ENCODE measurements at regions not wholly inside any gene's neighbourhood (a gene's known extent, or its start where the extent isn't known, plus 50 kb on each side); places are given as distances from the start of the nearest gene placed in this dataset.

GRCh38 chr1:213446496-213446895 is 395.5 kb downstream of the RPS6KC1 start:
- TF ChIP-seq POLR2A (IDR thresholded peaks at IDR 0.05): no peak
- no peak for TF ChIP-seq POLR2AphosphoS5 (IDR thresholded peaks at IDR 0.05; ENCODE audit: insufficient read depth in 1 of 2, low read depth in 1 of 2)
- TF ChIP-seq, protein P1, sequence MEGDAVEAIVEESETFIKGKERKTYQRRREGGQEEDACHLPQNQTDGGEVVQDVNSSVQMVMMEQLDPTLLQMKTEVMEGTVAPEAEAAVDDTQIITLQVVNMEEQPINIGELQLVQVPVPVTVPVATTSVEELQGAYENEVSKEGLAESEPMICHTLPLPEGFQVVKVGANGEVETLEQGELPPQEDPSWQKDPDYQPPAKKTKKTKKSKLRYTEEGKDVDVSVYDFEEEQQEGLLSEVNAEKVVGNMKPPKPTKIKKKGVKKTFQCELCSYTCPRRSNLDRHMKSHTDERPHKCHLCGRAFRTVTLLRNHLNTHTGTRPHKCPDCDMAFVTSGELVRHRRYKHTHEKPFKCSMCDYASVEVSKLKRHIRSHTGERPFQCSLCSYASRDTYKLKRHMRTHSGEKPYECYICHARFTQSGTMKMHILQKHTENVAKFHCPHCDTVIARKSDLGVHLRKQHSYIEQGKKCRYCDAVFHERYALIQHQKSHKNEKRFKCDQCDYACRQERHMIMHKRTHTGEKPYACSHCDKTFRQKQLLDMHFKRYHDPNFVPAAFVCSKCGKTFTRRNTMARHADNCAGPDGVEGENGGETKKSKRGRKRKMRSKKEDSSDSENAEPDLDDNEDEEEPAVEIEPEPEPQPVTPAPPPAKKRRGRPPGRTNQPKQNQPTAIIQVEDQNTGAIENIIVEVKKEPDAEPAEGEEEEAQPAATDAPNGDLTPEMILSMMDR (IDR thresholded peaks at IDR 0.05): no peak
- H3K27me3 ChIP-seq: no peaks in the 10 kb centered on the region
- no peaks in the 10 kb centered on the region for H3K4me1 ChIP-seq
- H3K4me3 ChIP-seq: no peak overlapping the region
- no peak for DNase-seq (ENCODE audit: extremely low spot score in 2 of 2)
- H3K9me3 ChIP-seq: no peaks in the 10 kb centered on the region
- intact Hi-C loops (cut with DNase I): no loop called here
- H3K27ac ChIP-seq: no peak overlapping the region
- no peaks in the 10 kb centered on the region for H3K36me3 ChIP-seq

DNA sequence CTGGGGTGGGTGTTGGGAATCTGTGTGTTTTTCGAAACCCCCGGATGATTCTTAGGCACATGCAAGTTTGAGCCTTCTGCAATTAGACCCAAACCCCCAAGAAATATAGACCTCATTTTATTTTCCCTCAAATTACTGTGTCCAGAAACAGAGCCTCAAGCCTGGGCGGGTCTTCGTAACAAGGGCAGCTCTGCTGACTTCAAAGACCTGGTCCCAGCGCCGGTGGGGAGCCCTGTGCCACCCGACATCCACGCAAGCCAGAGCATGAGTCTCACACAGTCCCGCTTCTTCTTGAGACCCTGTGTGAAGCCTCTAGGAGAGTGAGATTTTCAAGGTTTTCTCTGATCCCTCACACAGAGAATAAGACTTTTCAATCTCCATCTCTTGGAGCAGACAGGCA is 397.3 kb downstream of the RPS6KC1 start:
- Histone ChIP-seq H3K36me3 (no peaks in the 10 kb centered on the region), H3K9me3 (no peaks in the 10 kb centered on the region), H3K27ac (no peak overlapping the region), H3K4me1 (no peaks in the 10 kb centered on the region), H3K27me3 (no peaks in the 10 kb centered on the region), H3K4me3 (no peak overlapping the region)
- DNase-seq (ENCODE audit: extremely low spot score in 2 of 2): no peak
- intact Hi-C loops (cut with DNase I): no loop called here
- no peak for TF ChIP-seq POLR2AphosphoS5 (IDR thresholded peaks at IDR 0.05; ENCODE audit: insufficient read depth in 1 of 2, low read depth in 1 of 2)
- no peak for TF ChIP-seq POLR2A (IDR thresholded peaks at IDR 0.05)
- TF ChIP-seq, protein P1 (IDR thresholded peaks at IDR 0.05): no peak

DNA sequence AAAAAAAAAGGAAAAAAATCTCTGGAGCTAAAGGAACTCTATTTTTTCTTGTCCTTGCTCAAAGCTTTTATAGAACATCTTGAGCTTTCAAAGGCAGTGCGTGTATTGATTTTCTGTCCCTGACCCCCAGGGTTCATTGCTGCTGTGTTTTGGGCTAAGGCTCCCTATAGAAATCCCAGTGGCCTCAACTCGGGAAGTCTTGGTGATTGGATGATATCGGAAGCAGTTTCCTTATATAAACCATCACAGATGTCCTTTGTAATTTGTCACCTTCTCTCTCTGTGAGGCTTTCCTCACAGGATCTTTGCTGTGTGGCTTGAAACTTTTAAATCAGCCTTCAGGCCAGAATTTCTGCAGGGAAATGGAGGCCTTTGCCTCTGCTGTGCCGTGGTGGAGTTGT is 397.7 kb downstream of the RPS6KC1 start:
- DNase-seq (ENCODE audit: extremely low spot score in 2 of 2): no peak
- TF ChIP-seq POLR2A (IDR thresholded peaks at IDR 0.05): no peak
- TF ChIP-seq, protein P1 (IDR thresholded peaks at IDR 0.05): no peak
- no peak for TF ChIP-seq POLR2AphosphoS5 (IDR thresholded peaks at IDR 0.05; ENCODE audit: insufficient read depth in 1 of 2, low read depth in 1 of 2)

DNA sequence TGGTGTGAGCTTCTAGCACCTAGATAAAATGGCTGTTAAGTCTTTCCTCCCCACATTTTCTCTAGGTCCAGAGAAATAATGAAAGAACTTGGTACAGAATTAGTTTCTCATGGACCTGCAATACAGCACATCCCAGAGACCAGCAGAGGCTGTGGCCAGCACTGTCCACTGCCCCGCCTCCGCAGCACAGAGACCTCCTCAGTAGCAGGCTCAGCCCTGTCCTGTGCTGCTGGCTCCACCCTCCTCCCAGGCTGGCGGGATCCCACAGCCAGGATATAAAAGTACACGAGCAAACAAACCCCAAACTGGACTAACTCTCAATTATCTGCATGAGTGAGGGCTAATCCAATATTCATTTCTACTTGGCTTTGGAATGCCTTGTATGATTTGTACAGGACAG is 401.5 kb downstream of the RPS6KC1 start:
- DNase-seq (ENCODE audit: extremely low spot score in 2 of 2): no peak
- intact Hi-C loops (cut with DNase I): no loop called here
- H3K9me3 ChIP-seq: no peaks in the 10 kb centered on the region

More for the DNA sequence above, 397.7 kb downstream of the RPS6KC1 start:
- Histone ChIP-seq H3K27ac (no peak overlapping the region), H3K4me1 (no peaks in the 10 kb centered on the region), H3K4me3 (no peak overlapping the region), H3K9me3 (no peaks in the 10 kb centered on the region), H3K36me3 (no peaks in the 10 kb centered on the region), H3K27me3 (no peaks in the 10 kb centered on the region)
- intact Hi-C loops (cut with DNase I): no loop called here

DNA sequence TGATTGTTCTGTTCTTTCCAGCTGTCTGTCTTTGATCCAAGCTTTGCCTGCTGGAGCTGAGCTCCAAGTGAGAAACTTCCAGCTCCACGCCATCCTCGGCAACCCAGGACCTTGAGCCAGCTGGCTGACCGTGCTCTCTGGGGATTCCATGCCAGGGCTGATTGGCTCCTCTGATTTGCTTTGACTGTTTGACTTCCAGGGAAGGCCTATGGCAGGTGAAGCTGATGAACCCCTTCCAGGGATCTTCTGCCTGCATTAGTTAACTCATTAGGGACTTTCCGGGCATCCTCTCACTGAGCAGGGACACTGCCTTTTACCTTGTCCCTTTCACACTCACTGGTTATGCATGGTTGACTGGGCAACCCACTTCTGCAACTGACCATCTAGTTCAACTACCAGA is 406.1 kb downstream of the RPS6KC1 start:
- no peak for TF ChIP-seq POLR2AphosphoS5 (IDR thresholded peaks at IDR 0.05; ENCODE audit: insufficient read depth in 1 of 2, low read depth in 1 of 2)
- TF ChIP-seq, protein P1 (IDR thresholded peaks at IDR 0.05): no peak
- no peak for TF ChIP-seq POLR2A (IDR thresholded peaks at IDR 0.05)
- H3K9me3 ChIP-seq: no peaks in the 10 kb centered on the region
- no peak overlapping the region for H3K4me3 ChIP-seq
- intact Hi-C loops (cut with DNase I): no loop called here
- H3K27me3 ChIP-seq: no peaks in the 10 kb centered on the region
- DNase-seq (ENCODE audit: extremely low spot score in 2 of 2): no peak
- H3K27ac ChIP-seq: no peak overlapping the region
- H3K36me3 ChIP-seq: no peaks in the 10 kb centered on the region
- H3K4me1 ChIP-seq: peaks cover 12% of the 10 kb centered on the region

More for the DNA sequence above, 401.5 kb downstream of the RPS6KC1 start:
- Histone ChIP-seq H3K27me3 (no peaks in the 10 kb centered on the region), H3K4me3 (no peak overlapping the region), H3K27ac (no peak overlapping the region), H3K36me3 (no peaks in the 10 kb centered on the region), H3K4me1 (peaks cover 12% of the 10 kb centered on the region)
- TF ChIP-seq, protein P1 (IDR thresholded peaks at IDR 0.05): no peak
- TF ChIP-seq POLR2A (IDR thresholded peaks at IDR 0.05) (no peak), POLR2AphosphoS5 (IDR thresholded peaks at IDR 0.05; ENCODE audit: insufficient read depth in 1 of 2, low read depth in 1 of 2) (no peak)
